CD1c-positive myeloid dendritic cell (primary cell): ENCODE measurements at regions not wholly inside any gene's neighbourhood (a gene's known extent, or its start where the extent isn't known, plus 50 kb on each side); places are given as distances from the start of the nearest gene placed in this dataset.
"Not testable (repeated sequence)": the region's sequence is repeated elsewhere in the genome, so short reads cannot be mapped to it uniquely, and the experiment has no call there.

ENCODE experiments used
- DNase-seq: peaks from one replicate; pipeline ENCODE4 v3.0.0-alpha.2; 2016; ENCODE audit errors: extremely low spot score

- DNase-seq = not testable (repeated sequence)
These were observed 53.4 kb downstream of the AHSP start for GRCh38 chr16:31581065-31581464.

GRCh38 chr16:31601737-31602384, 74.2 kb downstream of the AHSP start:
- not testable (repeated sequence) for DNase-seq

DNA sequence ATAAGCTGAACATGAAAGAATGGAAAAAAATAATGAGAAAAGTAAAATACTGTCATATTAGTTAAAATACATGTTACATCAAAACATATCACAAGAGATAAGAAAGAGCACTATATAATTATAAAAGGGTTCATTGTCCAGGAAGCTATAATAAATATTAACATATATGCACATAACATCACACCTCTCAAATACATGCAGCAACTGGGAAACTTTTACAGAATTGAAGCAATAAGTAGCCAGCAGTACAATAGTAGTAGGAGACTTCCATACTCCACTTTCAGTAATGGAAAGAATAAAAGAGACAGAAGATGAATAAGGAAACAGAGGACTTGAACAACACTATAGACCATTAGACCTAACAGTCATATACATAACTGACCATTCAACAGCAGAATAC, 90.4 kb downstream of the AHSP start:
- no peak for DNase-seq

DNA sequence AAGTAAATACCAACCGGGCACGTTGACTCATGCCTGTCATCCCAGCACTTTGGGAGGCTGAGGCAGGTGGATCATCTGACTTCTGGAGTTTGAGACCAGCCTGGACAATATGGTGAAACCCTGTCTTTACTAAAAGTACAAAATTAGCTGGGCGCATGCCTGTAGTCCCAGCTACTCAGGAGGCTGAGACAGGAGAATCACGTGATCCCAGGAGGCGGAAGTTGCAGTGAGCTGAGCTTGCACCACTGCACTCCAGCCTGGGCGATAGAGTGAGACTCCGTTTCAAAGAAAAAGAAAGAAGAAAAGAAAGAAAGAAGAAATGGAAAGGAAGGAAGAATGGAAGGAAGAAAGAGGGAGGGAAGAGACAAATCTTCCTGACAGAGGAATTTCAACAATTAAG, 108.7 kb downstream of the AHSP start:
- no peak for DNase-seq

DNA sequence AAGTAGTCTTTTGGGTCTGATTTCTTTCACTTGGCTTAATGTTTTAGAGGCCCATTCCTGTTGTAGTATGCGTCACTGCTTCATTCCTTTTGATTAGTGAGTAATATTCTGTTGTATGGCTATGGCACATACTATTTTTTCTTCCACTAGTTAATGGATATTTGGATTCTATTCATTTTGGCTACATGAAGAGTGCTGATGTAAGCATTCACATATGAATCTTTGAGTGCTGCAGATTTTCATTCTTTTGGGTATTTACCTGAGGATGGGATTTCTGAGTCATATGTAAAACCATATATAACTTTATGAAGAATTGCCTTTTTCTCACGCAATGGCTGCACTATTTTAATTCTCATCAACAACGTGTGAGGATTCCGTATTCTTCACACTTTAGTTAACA, 113.6 kb downstream of the AHSP start:
- no peak for DNase-seq

DNA sequence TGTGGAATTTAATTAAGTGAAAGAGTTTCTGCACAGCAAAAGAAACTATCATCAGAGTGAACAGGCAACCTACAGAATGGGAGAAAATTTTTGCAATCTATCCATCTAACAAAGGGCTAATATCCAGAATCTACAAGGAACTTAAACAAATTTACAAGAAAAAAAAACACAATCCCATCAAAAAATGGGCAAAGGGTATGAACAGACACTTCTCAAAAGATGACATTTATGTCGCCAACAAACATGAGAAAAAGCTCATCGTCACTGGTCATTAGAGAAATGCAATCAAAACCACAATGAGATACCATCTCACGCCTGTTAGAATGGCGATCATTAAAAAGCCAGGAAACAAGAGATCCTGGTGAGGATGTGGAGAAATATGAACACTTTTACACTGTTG, 128.0 kb downstream of the AHSP start:
- not testable (repeated sequence) for DNase-seq

- DNase-seq = no peak
These were observed 137.2 kb downstream of the AHSP start for GRCh38 chr16:31664683-31665482.

- no peak for DNase-seq
These were observed 147.0 kb downstream of the AHSP start for GRCh38 chr16:31674686-31675085.

DNA sequence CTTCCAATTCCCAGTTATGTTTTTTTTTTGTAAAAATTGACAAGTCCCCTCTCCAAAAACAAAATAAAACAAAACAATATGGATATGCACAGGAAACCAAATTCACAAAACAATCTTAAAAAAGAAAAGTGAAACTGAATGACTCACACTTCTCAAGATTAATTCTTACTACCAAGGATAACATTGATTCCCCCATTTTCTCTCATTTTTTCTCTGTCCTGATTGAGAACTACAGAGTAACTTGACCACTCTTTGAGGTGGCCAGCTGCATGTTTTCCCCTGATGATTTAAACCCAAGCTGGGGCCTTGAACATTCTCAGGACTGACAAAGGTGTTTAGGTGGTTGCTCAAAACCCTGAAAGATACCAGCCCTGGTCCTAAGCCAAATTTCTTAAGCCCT, 149.0 kb downstream of the AHSP start:
- no peak for DNase-seq

DNA sequence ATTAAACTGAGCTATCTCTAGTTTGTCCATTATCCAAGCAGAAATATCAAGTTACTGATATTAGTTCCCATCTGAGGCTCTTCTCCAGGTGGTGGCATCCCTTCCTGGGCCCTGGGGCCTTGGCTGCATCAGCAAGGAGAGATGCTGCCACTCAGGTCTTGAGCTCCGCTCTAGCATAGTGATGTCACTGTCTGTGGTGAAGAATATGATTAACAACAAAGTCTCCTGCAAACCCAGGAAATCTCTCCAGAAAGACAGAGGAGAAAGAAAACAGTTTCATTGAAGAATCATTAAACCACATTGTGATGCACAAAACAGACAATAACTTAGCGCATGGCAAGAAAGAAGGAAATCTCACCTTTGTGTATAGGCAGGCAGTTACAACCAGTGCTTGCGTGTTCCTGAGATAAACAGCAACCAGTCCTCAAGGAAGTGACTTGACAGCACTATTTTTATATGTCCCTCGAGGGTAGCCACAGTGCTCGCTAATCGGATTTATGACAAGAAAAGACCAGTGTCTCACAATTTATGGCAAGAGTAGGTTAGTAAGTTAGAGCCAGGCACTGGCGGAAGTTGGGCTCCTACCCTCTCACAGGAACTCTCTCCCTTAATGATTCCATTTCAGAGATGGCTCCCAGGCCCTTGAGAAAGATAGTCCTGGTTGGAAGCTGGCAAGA, 151.1 kb downstream of the AHSP start:
- DNase-seq = no peak

- not testable (repeated sequence) for DNase-seq
These were observed 161.6 kb downstream of the AHSP start for GRCh38 chr16:31689331-31689730.

DNA sequence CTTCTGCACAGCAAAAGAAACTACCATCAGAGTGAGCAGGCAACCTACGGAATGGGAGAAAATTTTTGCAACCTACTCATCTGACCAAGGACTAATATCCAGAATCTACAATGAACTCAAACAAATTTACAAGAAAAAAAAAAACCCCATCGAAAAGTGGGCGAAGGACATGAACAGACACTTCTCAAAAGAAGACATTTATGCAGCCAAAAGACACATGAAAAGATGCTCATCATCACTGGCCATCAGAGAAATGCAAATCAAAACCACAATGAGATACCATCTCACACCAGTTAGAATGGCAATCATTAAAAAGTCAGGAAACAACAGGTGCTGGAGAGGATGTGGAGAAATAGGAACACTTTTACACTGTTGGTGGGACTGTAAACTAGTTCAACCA, 164.6 kb downstream of the AHSP start:
- DNase-seq = not testable (repeated sequence)

DNA sequence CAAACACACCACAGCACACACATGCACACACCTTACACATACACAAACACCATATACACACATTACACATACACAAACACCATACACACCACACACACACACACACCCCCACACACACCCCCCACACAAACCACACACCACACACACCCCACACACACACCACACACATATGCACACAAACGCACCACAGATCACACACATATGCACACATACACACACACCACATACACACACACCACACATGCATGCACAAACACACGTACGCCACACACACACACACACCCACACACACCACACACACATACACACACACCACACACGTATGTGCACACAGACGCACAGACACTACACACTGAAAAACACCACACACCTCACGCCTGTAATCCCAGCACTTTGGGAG, 166.0 kb downstream of the AHSP start:
- DNase-seq = no peak

- DNase-seq = no peak
These were observed 166.8 kb downstream of the AHSP start for GRCh38 chr16:31694461-31694860.

DNA sequence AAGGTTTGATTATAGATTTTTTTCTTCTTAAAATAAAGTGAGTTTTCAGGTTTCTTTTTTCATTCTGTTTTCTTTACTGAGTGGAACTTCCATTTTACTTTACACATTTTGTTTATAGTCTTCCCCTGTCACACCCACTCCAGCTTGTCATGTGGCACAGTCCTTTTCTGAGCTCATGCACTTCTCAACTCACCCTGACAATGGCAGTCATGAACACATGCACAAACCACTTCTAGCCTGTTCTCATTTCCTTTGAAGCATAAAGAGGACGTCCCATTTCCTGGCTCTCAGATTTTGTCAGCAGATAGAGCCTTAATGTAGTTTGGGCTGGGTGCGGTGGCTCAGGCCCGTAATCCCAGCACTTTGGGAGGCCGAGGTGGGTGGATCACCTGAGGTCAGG, 168.0 kb downstream of the AHSP start:
- DNase-seq = peak; percentile 82

- DNase-seq = peak; percentile 38
These were observed 169.5 kb downstream of the AHSP start for GRCh38 chr16:31696968-31697743.

GRCh38 chr16:31697744-31698125, 170.0 kb downstream of the AHSP start:
- no peak for DNase-seq

- no peak for DNase-seq
These were observed 171.2 kb downstream of the AHSP start for GRCh38 chr16:31698901-31699300.

DNA sequence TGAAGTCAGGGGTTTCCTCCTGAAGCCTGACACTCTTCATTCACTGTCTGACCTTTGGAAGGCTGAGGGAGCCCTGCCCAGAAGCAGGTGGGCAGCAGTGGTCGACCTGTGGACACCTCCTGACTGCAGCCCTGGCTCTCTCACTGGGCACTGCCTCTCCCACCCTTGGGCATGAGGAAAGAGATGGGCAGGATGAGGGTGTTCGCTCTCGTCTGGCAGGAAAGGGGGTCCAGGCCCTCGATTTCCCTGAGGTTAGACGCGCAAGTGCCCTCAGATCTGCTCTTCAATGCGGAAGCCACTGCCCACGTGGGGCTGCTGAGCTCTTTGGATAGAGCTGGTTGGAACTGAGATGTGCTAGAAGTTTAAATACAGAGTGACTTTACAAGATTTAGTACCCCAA, 171.9 kb downstream of the AHSP start:
- no peak for DNase-seq

- DNase-seq = no peak
These were observed 172.5 kb downstream of the AHSP start for GRCh38 chr16:31700200-31700529.

DNA sequence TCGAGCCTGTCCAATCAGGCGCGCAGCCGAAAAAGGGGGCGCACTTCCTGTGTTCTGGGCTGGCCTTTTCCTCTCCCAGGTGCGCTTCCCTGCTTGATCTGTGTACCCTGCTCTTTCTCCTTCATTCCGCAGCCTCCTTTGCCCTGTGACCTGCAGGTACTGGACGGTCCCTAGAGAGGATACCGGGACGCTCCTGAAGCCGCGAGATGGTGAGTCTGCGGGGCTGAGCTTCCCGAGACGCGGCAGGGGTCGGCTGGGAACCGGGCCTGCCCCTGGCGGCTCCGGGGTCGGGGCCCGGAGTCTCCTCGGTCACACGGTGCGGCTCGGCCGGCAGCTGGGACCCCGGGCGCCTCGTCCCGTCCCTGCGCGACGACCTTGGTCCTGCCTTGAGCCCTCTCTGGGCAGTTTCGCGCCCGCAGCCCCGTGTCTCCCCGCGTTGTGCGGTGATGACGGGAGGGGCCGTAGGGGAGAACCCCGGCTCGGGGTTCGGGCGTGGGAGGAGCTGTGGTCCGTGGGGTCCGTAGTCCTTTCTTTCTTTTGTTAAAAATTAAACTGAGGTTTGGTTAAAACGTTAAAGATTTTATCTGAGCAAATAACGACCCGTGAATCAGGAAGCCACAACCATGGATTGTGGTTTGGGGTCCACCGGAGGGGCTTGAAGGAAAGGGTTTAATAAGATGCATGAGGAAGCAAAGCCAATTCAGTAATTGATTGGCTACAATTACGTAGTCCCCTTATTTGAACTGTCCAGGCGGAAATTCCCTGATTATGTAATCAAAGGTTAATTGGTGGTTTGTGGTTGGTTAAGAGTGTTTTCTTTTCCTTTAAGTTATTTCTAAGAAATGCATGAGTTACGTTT, 172.8 kb upstream of the ZNF267 start:
- DNase-seq = peak; percentile 68
